Fibroblast of villous mesenchyme (primary cell): ENCODE measurements at regions not wholly inside any gene's neighbourhood (a gene's known extent, or its start where the extent isn't known, plus 50 kb on each side); places are given as distances from the start of the nearest gene placed in this dataset.

Source experiments
- DNase-seq: peaks from one replicate; pipeline ENCODE4 v3.0.0-alpha.2; 2010; ENCODE audit warnings: low read depth
- H3K4me3 ChIP-seq: 2 replicates; pipeline ENCODE4 v1.5.1; 2011; ENCODE audit warnings: low read depth, mild to moderate bottlenecking, low read length
- TF ChIP-seq, protein P1 (sequence below): IDR thresholded peaks from 2 replicates; pipeline ENCODE4 v1.5.1; 2012; ENCODE audit warnings: low read depth, mild to moderate bottlenecking, low read length; ENCODE audit not compliant: insufficient read depth

DNA sequence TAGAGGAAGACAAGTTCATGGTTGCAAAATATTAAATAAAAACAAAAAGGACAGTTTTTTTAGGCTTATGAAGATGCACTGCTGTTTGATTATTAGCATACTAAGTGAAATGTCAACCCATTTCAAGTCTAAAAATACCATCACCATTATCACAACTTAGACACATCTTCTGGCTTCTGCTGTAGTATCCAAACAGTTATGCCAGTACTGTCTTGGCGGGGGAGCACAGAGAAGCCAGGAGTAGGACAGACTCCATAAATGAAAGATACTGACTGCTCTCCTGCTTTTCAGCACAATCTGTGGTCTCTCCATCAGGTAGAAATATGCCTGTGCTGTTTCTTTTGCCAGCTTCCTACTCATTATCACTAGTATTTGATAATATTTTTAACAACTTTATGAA lies 179.2 kb upstream of the DSEL start:
- TF ChIP-seq, protein P1, sequence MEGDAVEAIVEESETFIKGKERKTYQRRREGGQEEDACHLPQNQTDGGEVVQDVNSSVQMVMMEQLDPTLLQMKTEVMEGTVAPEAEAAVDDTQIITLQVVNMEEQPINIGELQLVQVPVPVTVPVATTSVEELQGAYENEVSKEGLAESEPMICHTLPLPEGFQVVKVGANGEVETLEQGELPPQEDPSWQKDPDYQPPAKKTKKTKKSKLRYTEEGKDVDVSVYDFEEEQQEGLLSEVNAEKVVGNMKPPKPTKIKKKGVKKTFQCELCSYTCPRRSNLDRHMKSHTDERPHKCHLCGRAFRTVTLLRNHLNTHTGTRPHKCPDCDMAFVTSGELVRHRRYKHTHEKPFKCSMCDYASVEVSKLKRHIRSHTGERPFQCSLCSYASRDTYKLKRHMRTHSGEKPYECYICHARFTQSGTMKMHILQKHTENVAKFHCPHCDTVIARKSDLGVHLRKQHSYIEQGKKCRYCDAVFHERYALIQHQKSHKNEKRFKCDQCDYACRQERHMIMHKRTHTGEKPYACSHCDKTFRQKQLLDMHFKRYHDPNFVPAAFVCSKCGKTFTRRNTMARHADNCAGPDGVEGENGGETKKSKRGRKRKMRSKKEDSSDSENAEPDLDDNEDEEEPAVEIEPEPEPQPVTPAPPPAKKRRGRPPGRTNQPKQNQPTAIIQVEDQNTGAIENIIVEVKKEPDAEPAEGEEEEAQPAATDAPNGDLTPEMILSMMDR = no peak
- DNase-seq = no peak
- H3K4me3 ChIP-seq = no peak overlapping the region

DNA sequence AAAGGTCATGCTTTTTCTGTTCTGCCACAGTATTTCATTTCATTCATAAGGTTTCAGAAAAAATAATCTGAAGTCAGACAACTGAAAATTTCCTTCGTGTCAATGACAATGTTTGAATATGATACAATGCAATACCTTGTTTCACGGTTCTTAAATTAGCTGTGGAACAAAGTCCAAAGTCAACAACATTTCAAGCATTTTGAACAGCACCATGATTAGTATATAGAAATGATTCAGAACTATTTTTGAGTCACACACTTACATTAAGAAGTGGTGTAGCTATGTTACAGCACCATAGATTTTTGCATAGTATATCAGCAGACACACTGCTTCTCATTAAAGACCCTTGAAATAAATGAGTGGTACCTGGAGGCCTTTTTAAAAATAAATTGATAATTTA lies 178.3 kb upstream of the DSEL start:
- TF ChIP-seq, protein P1 = no peak
- H3K4me3 ChIP-seq = no peak overlapping the region
- no peak for DNase-seq

DNA sequence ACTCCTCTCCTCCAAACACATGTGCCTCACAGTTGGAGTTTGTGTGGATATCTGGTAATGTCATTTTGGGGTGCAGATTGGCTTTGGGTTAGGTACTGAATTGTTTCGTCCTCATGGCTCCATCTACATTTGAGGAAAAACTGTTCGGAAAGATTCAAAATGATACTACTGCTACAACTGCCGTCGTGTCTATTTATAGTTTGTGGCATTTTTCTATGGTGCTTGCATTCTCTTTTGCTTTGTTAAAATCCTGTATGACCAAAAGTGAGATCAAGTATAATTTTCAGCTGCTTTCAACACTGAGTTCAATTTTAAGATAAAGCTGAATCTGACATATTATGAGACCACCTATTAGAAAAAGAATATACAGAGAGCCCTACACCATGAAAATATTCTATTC lies 176.3 kb upstream of the DSEL start:
- no peak for DNase-seq
- H3K4me3 ChIP-seq = no peak overlapping the region
- TF ChIP-seq, protein P1 = no peak

DNA sequence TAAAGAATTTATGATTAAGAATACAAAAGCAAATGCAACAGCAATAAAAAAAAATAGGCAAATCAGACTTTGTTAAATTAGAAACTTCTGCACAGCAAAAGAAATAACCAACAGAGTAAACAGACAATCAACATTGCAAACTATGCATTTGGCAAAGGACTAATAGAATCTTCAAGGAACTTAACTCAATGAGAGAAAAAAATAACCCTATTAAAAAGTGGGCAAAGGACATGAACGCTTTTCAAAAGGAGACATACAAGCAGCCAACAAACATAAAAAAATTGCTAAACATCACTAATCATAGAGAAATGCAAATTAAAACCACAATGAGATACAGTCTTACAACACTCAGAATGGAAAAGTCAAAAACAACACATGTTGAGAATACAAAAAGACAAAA lies 166.0 kb upstream of the DSEL start:
- TF ChIP-seq, protein P1 = no peak
- H3K4me3 ChIP-seq = no peak overlapping the region
- DNase-seq = peak; percentile 75

DNA sequence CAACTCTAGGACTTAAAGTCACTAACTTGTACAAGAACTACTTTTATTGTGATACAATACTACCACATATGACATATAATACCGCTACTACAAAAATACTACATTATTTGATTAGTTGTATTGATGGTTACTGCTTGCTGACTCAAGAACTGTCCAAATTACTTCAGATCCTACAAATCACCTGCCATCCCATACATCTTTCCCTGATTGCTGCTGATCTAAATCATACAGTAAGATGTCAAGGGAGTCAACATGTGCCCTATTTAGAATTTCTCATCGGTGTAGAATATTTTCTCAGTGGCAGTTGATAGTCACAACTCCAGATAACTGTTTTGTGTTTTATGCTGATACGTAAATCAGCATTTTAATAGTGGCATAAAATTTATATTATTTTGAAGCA lies 161.0 kb upstream of the DSEL start:
- TF ChIP-seq, protein P1 = no peak
- H3K4me3 ChIP-seq = no peak overlapping the region
- DNase-seq = no peak

DNA sequence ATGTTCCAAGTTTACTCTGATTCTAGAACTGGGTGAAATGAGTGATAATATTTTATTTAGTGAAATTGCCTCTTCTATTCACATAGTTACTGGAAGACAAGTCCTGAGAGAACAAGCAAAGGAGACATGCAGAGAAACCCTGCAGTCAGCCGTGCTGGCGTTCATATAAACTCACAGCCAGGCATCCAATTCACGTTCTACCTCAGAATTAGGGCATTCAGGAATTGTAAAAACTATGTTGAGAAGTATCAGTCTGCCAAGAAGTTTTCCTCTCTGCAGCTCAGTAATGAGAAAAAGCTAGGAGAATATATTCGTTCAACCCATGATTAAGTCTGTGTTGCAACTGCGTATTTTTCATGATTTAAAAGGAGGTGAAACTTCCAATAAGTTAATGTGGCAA lies 156.2 kb upstream of the DSEL start:
- DNase-seq = no peak
- TF ChIP-seq, protein P1 = no peak
- no peak overlapping the region for H3K4me3 ChIP-seq

DNA sequence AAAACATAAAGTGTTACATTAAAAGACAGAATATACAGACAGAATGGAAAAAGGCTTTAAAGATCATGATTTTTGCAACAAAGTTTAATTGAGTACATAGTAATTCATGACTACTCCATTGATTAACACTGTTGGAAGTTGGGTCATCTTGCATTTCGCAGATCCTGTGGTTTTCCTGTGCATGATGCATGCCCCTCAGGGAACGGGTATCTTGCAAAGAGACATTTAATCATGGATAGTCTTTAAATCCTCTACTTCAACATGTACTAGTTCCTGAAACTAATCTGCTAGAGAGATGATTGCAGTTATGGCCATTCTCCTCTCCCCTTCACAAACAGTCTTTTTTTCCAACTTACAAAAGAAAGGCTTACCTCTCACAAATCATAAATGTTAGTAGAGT lies 155.6 kb upstream of the DSEL start:
- TF ChIP-seq, protein P1 = no peak
- no peak for DNase-seq
- no peak overlapping the region for H3K4me3 ChIP-seq
